H1 (cell line): ENCODE measurements at regions not wholly inside any gene's neighbourhood (a gene's known extent, or its start where the extent isn't known, plus 50 kb on each side); places are given as distances from the start of the nearest gene placed in this dataset.

Experiments
- CTCF ChIA-PET: fragments of 300-600 bp; sonication (Branson Sonifier 250); formaldehyde crosslinking; loops from one replicate; lab custom pipeline; 2021; ENCODE audit not compliant: partially characterized antibody; lab: Charles Lee
- POLR2A ChIA-PET: fragments of 300-600 bp; sonication (Branson Sonifier 250); formaldehyde crosslinking; loops from one replicate; lab custom pipeline; 2021; ENCODE audit warnings: inconsistent platforms; ENCODE audit not compliant: partially characterized antibody; lab: Charles Lee
- DNase-seq, 2 experiments: peaks; one replicate each; pipeline versions ENCODE4 v3.0.0 to v3.0.0-alpha.2; 2010 to 2022; ENCODE audit warnings: low spot score in 2 of 2, low read depth in 1 of 2, mixed read lengths in 1 of 2
- FAIRE-seq: peaks from 2 replicates; lab custom pipeline; 2011; peaks lifted over from hg19 to GRCh38; lab: Jason Lieb, UNC
- H2AFZ ChIP-seq: 2 replicates; pipeline ENCODE4 v1.8.1; 2012; ENCODE audit warnings: low read length, inconsistent platforms
- H2AK5ac ChIP-seq: 2 replicates; pipeline ENCODE4 v1.6.1; 2013; ENCODE audit warnings: low read depth, low read length
- H2BK120ac ChIP-seq: replicated peaks from 2 replicates; pipeline ENCODE3; 2013; ENCODE audit warnings: low read depth, low read length, inconsistent platforms
- H2BK12ac ChIP-seq: 2 replicates; pipeline ENCODE4 v1.6.1; 2013; ENCODE audit warnings: low read depth, low read length
- H2BK15ac ChIP-seq: 2 replicates; pipeline ENCODE4 v1.6.1; 2013; ENCODE audit warnings: low read length
- H2BK20ac ChIP-seq: 2 replicates; pipeline ENCODE4 v1.6.1; 2013; ENCODE audit warnings: low read length
- H2BK5ac ChIP-seq: 2 replicates; pipeline ENCODE4 v1.6.1; 2013; ENCODE audit warnings: low read depth, low read length
- H3K14ac ChIP-seq: 2 replicates; pipeline ENCODE4 v1.6.1; 2013; ENCODE audit warnings: inconsistent platforms; ENCODE audit not compliant: insufficient read length
- H3K18ac ChIP-seq: 2 replicates; pipeline ENCODE4 v1.6.1; 2013; ENCODE audit warnings: low read length; ENCODE audit errors: extremely low read depth
- H3K23ac ChIP-seq: 2 replicates; pipeline ENCODE4 v1.6.1; 2013; ENCODE audit warnings: inconsistent platforms; ENCODE audit not compliant: insufficient read length
- H3K23me2 ChIP-seq: 2 replicates; pipeline ENCODE4 v1.6.1; 2013; ENCODE audit warnings: low read depth, low read length
- H3K27ac ChIP-seq: 2 replicates; pipeline ENCODE4 v1.6.1; 2011; ENCODE audit warnings: low read depth, low read length, inconsistent platforms
- H3K27me3 ChIP-seq, 4 experiments: replicated peaks in 1 of 4; 1 replicate in 1 of 4; 2 replicates in 3 of 4; pipeline versions ENCODE4 v1.6.1 to v1.8.1; 2011 to 2013; ENCODE audit warnings: low read length in 3 of 4, mild to moderate bottlenecking in 3 of 4, inconsistent platforms in 2 of 4, mixed read lengths in 2 of 4, moderate library complexity in 1 of 4; ENCODE audit not compliant: control insufficient read depth in 3 of 4, insufficient read depth in 3 of 4; ENCODE audit errors: extremely low read depth in 1 of 4
- H3K36me3 ChIP-seq, 4 experiments: 2 replicates each; pipeline versions ENCODE4 v1.6.1 to v1.8.1; 2011 to 2013; ENCODE audit warnings: mild to moderate bottlenecking in 4 of 4, low read length in 3 of 4, moderate library complexity in 2 of 4, control low read depth in 1 of 4, inconsistent platforms in 1 of 4; ENCODE audit not compliant: insufficient read depth in 4 of 4, control insufficient read depth in 2 of 4
- H3K4ac ChIP-seq: replicated peaks from 2 replicates; pipeline ENCODE3; 2013; ENCODE audit warnings: low read length, low read depth, mixed read lengths, inconsistent platforms; ENCODE audit not compliant: insufficient read length
- H3K4me1 ChIP-seq, 4 experiments: replicated peaks in 1 of 4; 1 replicate in 1 of 4; 2 replicates in 3 of 4; pipeline versions ENCODE4 v1.6.1 to v1.8.1; 2011 to 2013; ENCODE audit warnings: low read length in 3 of 4, inconsistent platforms in 2 of 4, mixed read lengths in 1 of 4; ENCODE audit not compliant: insufficient read depth in 4 of 4, control insufficient read depth in 3 of 4
- H3K4me2 ChIP-seq, 2 experiments: 2 replicates each; pipeline versions ENCODE4 v1.6.1 to v1.8.1; 2011 to 2013; ENCODE audit warnings: low read depth in 2 of 2, low read length in 2 of 2, control low read depth in 1 of 2, inconsistent platforms in 1 of 2, mild to moderate bottlenecking in 1 of 2; ENCODE audit not compliant: insufficient read depth in 1 of 2
- H3K4me3 ChIP-seq, 4 experiments: fragments of 200-600, 300-600 bp in 1 of 4; sonication (generic), shearing (Covaris generic), sonication (Bioruptor Twin) in 1 of 4; 2 replicates each; pipeline versions ENCODE4 v1.5.1 to v1.8.1; 2011 to 2016; ENCODE audit warnings: low read length in 4 of 4, low read depth in 3 of 4, control low read depth in 2 of 4, inconsistent platforms in 2 of 4, mild to moderate bottlenecking in 2 of 4, mixed read lengths in 1 of 4, moderate library complexity in 1 of 4; ENCODE audit not compliant: insufficient read depth in 2 of 4; ENCODE audit errors: extremely low read depth in 1 of 4
- H3K56ac ChIP-seq: replicated peaks from 2 replicates; pipeline ENCODE3; 2013; ENCODE audit warnings: low read depth, mild to moderate bottlenecking, mixed read lengths, low read length, inconsistent platforms; ENCODE audit not compliant: insufficient read length
- H3K79me1 ChIP-seq: 2 replicates; pipeline ENCODE4 v1.6.1; 2013; ENCODE audit warnings: low read depth, low read length, control low read depth
- H3K79me2 ChIP-seq, 2 experiments: 2 replicates each; pipeline versions ENCODE4 v1.6.1 to v1.8.1; 2012 to 2013; ENCODE audit warnings: low read length in 2 of 2, mild to moderate bottlenecking in 2 of 2, inconsistent platforms in 1 of 2; ENCODE audit not compliant: insufficient read depth in 2 of 2, control insufficient read depth in 1 of 2
- H3K9ac ChIP-seq, 4 experiments: replicated peaks in 1 of 4; 1 replicate in 1 of 4; 2 replicates in 3 of 4; pipeline versions ENCODE4 v1.6.1 to v1.8.1; 2011 to 2013; ENCODE audit warnings: low read depth in 3 of 4, low read length in 3 of 4, control low read depth in 2 of 4, mild to moderate bottlenecking in 2 of 4, moderate library complexity in 2 of 4, inconsistent platforms in 1 of 4; ENCODE audit errors: extremely low read depth in 1 of 4
- H3K9me3 ChIP-seq, 2 experiments: 2 replicates each; pipeline versions ENCODE4 v1.6.1 to v1.8.1; 2012 to 2013; ENCODE audit warnings: mild to moderate bottlenecking in 2 of 2, moderate library complexity in 2 of 2, control low read depth in 1 of 2, inconsistent platforms in 1 of 2, low read depth in 1 of 2, low read length in 1 of 2, mixed read lengths in 1 of 2; ENCODE audit not compliant: insufficient read depth in 2 of 2
- H4K20me1 ChIP-seq, 2 experiments: replicated peaks in 1 of 2; 2 replicates each; pipeline versions ENCODE3 to v1.8.1; 2011 to 2013; ENCODE audit warnings: inconsistent platforms in 2 of 2, low read length in 2 of 2, mild to moderate bottlenecking in 1 of 2; ENCODE audit not compliant: insufficient read depth in 2 of 2, control insufficient read depth in 1 of 2
- H4K5ac ChIP-seq: 2 replicates; pipeline ENCODE4 v1.6.1; 2013; ENCODE audit warnings: low read length, low read depth, mixed read lengths, inconsistent platforms; ENCODE audit not compliant: insufficient read length
- H4K8ac ChIP-seq: 2 replicates; pipeline ENCODE4 v1.8.0; 2013; ENCODE audit warnings: mild to moderate bottlenecking, moderate library complexity, low read length, inconsistent platforms; ENCODE audit not compliant: insufficient read depth; ENCODE audit errors: extremely low read depth
- H4K91ac ChIP-seq: replicated peaks from 2 replicates; pipeline ENCODE3; 2013; ENCODE audit warnings: low read length, mixed read lengths, inconsistent platforms; ENCODE audit not compliant: insufficient read length
- CBX8 ChIP-seq: fragments of 300-800, 300-1000 bp; sonication (generic); IDR thresholded peaks from 2 replicates; pipeline ENCODE4 v1.7.1; 2016; ENCODE audit warnings: low read depth, low read length, borderline replicate concordance
- EZH2 ChIP-seq: fragments of 200-600 bp; sonication (generic); IDR thresholded peaks from 2 replicates; pipeline ENCODE4 v1.7.1; 2012; ENCODE audit warnings: low read depth, mild to moderate bottlenecking, moderate library complexity, low read length, inconsistent platforms; ENCODE audit not compliant: severe bottlenecking
- KDM5A ChIP-seq: fragments of 200-600 bp; IDR thresholded peaks from 2 replicates; pipeline ENCODE4 v1.7.1; 2012; ENCODE audit warnings: mild to moderate bottlenecking, low read length, inconsistent platforms, mixed read lengths
- PHF8 ChIP-seq: fragments of 200-600 bp; sonication (generic); conservative IDR thresholded peaks from 2 replicates; pipeline ENCODE4 v1.7.1; 2012; ENCODE audit warnings: low read depth, mild to moderate bottlenecking, inconsistent platforms, low read length, moderate library complexity
- RNF2 ChIP-seq: fragments of 200-900, 300-1000 bp; sonication (generic); IDR thresholded peaks from 2 replicates; pipeline ENCODE4 v1.7.1; 2016; ENCODE audit warnings: borderline replicate concordance, low read depth, mild to moderate bottlenecking, antibody characterized with exemption, low read length; ENCODE audit not compliant: poor library complexity, severe bottlenecking; ENCODE audit errors: missing control alignments
- RXRA ChIP-seq: IDR thresholded peaks from 2 replicates; pipeline ENCODE4 v1.6.1; 2011; ENCODE audit warnings: low read depth, mild to moderate bottlenecking, low read length, moderate library complexity; ENCODE audit not compliant: insufficient read depth
- SIX5 ChIP-seq: IDR thresholded peaks from 2 replicates; pipeline ENCODE4 v1.6.1; 2011; ENCODE audit warnings: mild to moderate bottlenecking, low read depth, low read length
- SP2 ChIP-seq: IDR thresholded peaks from 2 replicates; pipeline ENCODE4 v1.6.1; 2012; ENCODE audit warnings: mild to moderate bottlenecking, low read length, inconsistent platforms
- SRF ChIP-seq: IDR thresholded peaks from 2 replicates; pipeline ENCODE4 v1.6.1; 2011; ENCODE audit warnings: mild to moderate bottlenecking, low read depth, low read length, moderate library complexity
- TAF1 ChIP-seq: IDR thresholded peaks from 2 replicates; pipeline ENCODE4 v1.6.1; 2011; ENCODE audit warnings: mild to moderate bottlenecking, low read depth, low read length
- WGBS, 2 experiments: shearing (Covaris generic) in 1 of 2; methylation state at CpG; one replicate each; pipeline versions ENCODE4 v1.1.6 to v1.1.7; 2013 to 2015; ENCODE audit warnings: low lambda C conversion rate in 2 of 2, mixed read lengths in 2 of 2, inconsistent platforms in 1 of 2, low coverage in 1 of 2, missing lambda C conversion rate in 1 of 2; ENCODE audit not compliant: insufficient replicate concordance in 2 of 2, insufficient coverage in 1 of 2, insufficient read length in 1 of 2; ENCODE audit errors: extremely low coverage in 1 of 2, missing lambda C conversion rate in 1 of 2; 5-methylcytosine and 5-hydroxymethylcytosine counted together

- Histone ChIP-seq H3K14ac (no peak overlapping the region), H2AFZ (no peak overlapping the region), H3K23me2 (no peaks in the 10 kb centered on the region), H3K27me3 (no peaks in the 10 kb centered on the region), H4K20me1 (no peaks in the 10 kb centered on the region), H4K8ac (no peak overlapping the region), H3K36me3 (no peaks in the 10 kb centered on the region), H2BK15ac (no peak overlapping the region), H3K9ac (no peak overlapping the region), H3K4me1 (no peaks in the 10 kb centered on the region), H2BK12ac (no peak overlapping the region), H4K91ac (no peak overlapping the region), H2BK120ac (no peak overlapping the region), H2BK5ac (no peak overlapping the region), H3K9me3 (no peaks in the 10 kb centered on the region), H3K56ac (no peak overlapping the region), H3K4me2 (no peak overlapping the region), H3K27ac (no peak overlapping the region), H2AK5ac (no peak overlapping the region), H4K5ac (no peak overlapping the region), H2BK20ac (no peak overlapping the region), H3K79me2 (no peaks in the 10 kb centered on the region), H3K23ac (no peak overlapping the region), H3K4ac (no peak overlapping the region), H3K18ac (no peak overlapping the region), H3K4me3 (no peak overlapping the region), H3K79me1 (no peaks in the 10 kb centered on the region)
- POLR2A ChIA-PET = no interaction called here
- no peak for FAIRE-seq
- 83% methylated on average over 3 of the region's 3 CpGs; no CpG with 5 or more reads in 1 of the 2 experiments for WGBS, 2 experiments
- CTCF ChIA-PET = interaction anchor here (1.2 kb wide), 1 partner anchor 9 kb away, joined by 3 read pairs; no protein-coding TSS in a partner anchor
- DNase-seq = no peak
- TF ChIP-seq RXRA (no peak), RNF2 (no peak), EZH2 (no peak), SRF (no peak), KDM5A (no peak), PHF8 (no peak), CBX8 (no peak), SIX5 (no peak), TAF1 (no peak), SP2 (no peak)
Measured at GRCh38 chr3:176967522-176967921, 229.8 kb downstream of the TBL1XR1 start.
